Prostate gland (tissue), 2 donors: ENCODE measurements at regions not wholly inside any gene's neighbourhood (a gene's known extent, or its start where the extent isn't known, plus 50 kb on each side); places are given as distances from the start of the nearest gene placed in this dataset.

Experiments used
- POLR2AphosphoS5 ChIP-seq: sonication (generic); formaldehyde crosslinking; IDR thresholded peaks from one replicate; pipeline ENCODE4 v1.6.1; 2017; ENCODE audit warnings: antibody characterized with exemption
- TF ChIP-seq, protein P1 (sequence below), 4 experiments: fragments of 200-600 bp in 2 of 4; fragments of 450-650 bp in 2 of 4; sonication (generic) in 2 of 4; IDR thresholded peaks; 1 replicate in 3 of 4; 2 replicates in 1 of 4; pipeline ENCODE4 v1.5.1; 2016 to 2019; ENCODE audit warnings: antibody characterized with exemption in 4 of 4, mild to moderate bottlenecking in 2 of 4, moderate library complexity in 2 of 4

DNA sequence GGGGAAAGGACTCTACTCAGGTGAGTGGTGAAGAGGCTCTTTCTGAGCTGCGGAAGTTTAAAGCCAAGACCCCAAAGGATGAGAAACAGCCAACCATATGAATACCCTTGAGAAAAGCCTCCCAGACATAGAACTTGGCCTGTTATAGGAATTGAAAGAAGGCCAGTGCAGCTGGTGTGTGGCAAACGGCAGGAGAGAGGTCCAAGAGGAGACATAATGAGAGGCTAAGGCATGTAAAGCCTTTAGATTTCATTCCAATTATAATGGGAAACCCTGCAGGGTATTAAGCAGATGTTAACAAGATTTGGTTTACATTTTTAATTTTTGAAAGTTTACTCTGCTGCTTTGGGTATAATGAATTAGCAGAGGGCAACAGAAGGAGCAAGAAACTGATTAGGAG is 552.1 kb upstream of the FBXO33 start:
- TF ChIP-seq POLR2AphosphoS5, result no peak
- TF ChIP-seq, protein P1, sequence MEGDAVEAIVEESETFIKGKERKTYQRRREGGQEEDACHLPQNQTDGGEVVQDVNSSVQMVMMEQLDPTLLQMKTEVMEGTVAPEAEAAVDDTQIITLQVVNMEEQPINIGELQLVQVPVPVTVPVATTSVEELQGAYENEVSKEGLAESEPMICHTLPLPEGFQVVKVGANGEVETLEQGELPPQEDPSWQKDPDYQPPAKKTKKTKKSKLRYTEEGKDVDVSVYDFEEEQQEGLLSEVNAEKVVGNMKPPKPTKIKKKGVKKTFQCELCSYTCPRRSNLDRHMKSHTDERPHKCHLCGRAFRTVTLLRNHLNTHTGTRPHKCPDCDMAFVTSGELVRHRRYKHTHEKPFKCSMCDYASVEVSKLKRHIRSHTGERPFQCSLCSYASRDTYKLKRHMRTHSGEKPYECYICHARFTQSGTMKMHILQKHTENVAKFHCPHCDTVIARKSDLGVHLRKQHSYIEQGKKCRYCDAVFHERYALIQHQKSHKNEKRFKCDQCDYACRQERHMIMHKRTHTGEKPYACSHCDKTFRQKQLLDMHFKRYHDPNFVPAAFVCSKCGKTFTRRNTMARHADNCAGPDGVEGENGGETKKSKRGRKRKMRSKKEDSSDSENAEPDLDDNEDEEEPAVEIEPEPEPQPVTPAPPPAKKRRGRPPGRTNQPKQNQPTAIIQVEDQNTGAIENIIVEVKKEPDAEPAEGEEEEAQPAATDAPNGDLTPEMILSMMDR (IDR thresholded peaks at IDR 0.05), result no peak
